Stimulated activated CD4-positive, alpha-beta T cell treated with anti-CD3 and anti-CD28 coated beads, TNF-alpha, amount 100 ng/mL, for 4 hours (primary cell): ENCODE measurements at regions not wholly inside any gene's neighbourhood (a gene's known extent, or its start where the extent isn't known, plus 50 kb on each side); places are given as distances from the start of the nearest gene placed in this dataset.
"Not testable (repeated sequence)": the region's sequence is repeated elsewhere in the genome, so short reads cannot be mapped to it uniquely, and the experiment has no call there.

Source experiments
- DNase-seq, 3 experiments: peaks; one replicate each; pipeline ENCODE4 v3.0.0-alpha.2; 2020; ENCODE audit warnings: low read depth in 3 of 3

- DNase-seq = no peak
These were observed 488.7 kb upstream of the SLC39A10 start for GRCh38 chr2:195168369-195168768.

GRCh38 chr2:195164930-195165329 is 492.1 kb upstream of the SLC39A10 start:
- no peak for DNase-seq

GRCh38 chr2:195162918-195163317 is 494.1 kb upstream of the SLC39A10 start:
- DNase-seq = no peak

- DNase-seq = no peak
These were observed 494.8 kb upstream of the SLC39A10 start for GRCh38 chr2:195162194-195162593.

GRCh38 chr2:195160963-195161362 is 496.1 kb upstream of the SLC39A10 start:
- no peak for DNase-seq

- no peak for DNase-seq
These were observed 505.3 kb upstream of the SLC39A10 start for GRCh38 chr2:195151711-195152110.

- no peak for DNase-seq
These were observed 506.2 kb upstream of the SLC39A10 start for GRCh38 chr2:195150819-195151218.

GRCh38 chr2:195148004-195148403 is 509.0 kb upstream of the SLC39A10 start:
- DNase-seq = no peak

- no peak for DNase-seq
These were observed 510.1 kb upstream of the SLC39A10 start for GRCh38 chr2:195146761-195147541.

- no peak for DNase-seq
These were observed 518.6 kb upstream of the SLC39A10 start for GRCh38 chr2:195138435-195138834.

- DNase-seq = not testable (repeated sequence)
These were observed 531.1 kb upstream of the SLC39A10 start for GRCh38 chr2:195125889-195126288.

- DNase-seq = no peak
These were observed 532.5 kb upstream of the SLC39A10 start for GRCh38 chr2:195124391-195125079.

GRCh38 chr2:195122653-195123052 is 534.4 kb upstream of the SLC39A10 start:
- DNase-seq = no peak

- DNase-seq = no peak
These were observed 535.7 kb upstream of the SLC39A10 start for GRCh38 chr2:195121341-195121740.

- DNase-seq = no peak
These were observed 537.8 kb upstream of the SLC39A10 start for GRCh38 chr2:195119231-195119630.

- no peak for DNase-seq
These were observed 538.8 kb upstream of the SLC39A10 start for GRCh38 chr2:195118276-195118675.

GRCh38 chr2:195117011-195117410 is 540.0 kb upstream of the SLC39A10 start:
- no peak for DNase-seq

- DNase-seq = no peak
These were observed 541.3 kb upstream of the SLC39A10 start for GRCh38 chr2:195115738-195116137.

GRCh38 chr2:195108182-195108581 is 548.8 kb upstream of the SLC39A10 start:
- no peak for DNase-seq

- DNase-seq = no peak
These were observed 550.2 kb upstream of the SLC39A10 start for GRCh38 chr2:195106681-195107380.

GRCh38 chr2:195105581-195105980 is 551.4 kb upstream of the SLC39A10 start:
- no peak for DNase-seq

GRCh38 chr2:195094330-195094729 is 562.7 kb upstream of the SLC39A10 start:
- no peak for DNase-seq

- no peak for DNase-seq
These were observed 564.7 kb upstream of the SLC39A10 start for GRCh38 chr2:195092341-195092740.
